ENCODE measurements at regions not wholly inside any gene's neighbourhood (a gene's known extent, or its start where the extent isn't known, plus 50 kb on each side); places are given as distances from the start of the nearest gene placed in this dataset.

DNA sequence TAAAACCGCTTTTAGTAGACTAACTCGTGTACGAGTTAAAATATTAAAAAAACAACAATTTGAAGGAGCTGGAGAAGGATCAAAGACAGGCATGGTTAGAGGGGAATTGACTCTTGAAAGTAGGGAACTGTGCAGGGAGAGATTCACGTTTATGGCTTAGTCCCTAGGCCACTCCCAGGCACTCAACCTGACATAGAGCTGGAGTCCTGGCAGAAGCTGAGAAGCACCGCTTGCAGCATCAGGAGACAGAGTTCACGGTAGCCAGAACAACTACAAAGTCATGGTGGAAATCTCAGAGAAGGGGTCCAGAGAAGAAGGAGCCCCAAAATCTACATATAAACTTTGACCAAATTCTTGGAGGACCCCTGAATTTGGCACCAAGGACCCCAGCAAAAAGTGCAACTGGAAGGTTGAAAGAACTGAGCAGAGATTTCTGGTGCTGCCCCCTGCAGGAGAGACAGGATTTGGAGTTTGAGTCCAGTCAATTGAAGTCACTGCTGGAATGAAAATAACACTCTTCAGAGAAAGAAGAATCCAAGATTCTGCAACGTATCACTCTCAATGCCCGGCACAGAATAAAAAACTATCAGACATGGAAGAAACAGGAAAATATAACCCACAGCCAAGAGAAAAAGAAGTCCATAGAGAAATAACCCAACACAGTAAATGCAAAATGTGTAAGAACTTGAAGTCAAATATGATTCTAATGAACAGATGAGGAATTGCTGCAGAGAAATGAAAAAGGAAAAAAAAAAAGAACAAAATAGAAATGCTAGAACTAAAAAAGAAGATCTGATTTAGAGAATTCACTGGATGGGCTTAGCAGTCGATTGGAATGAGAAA lies 493.3 kb upstream of the PODXL start:
- peak; percentile 87 for TF ChIP-seq CTCF (conservative IDR thresholded peaks at IDR 0.05; ENCODE audit: low read depth, low read length)
- no peak for TF ChIP-seq EZH2 (IDR thresholded peaks at IDR 0.05; ENCODE audit: borderline replicate concordance, low read depth, low read length, poor library complexity, severe bottlenecking)

All from A673 (cell line).